GM12872 (cell line): ENCODE measurements at regions not wholly inside any gene's neighbourhood (a gene's known extent, or its start where the extent isn't known, plus 50 kb on each side); places are given as distances from the start of the nearest gene placed in this dataset.
A peak's percentile ranks its signal among the peaks of the same experiment; 100 is the strongest.

Source experiments
- CTCF ChIP-seq: IDR thresholded peaks from 3 replicates; pipeline ENCODE4 v1.5.1; 2011; ENCODE audit warnings: low read depth, mild to moderate bottlenecking, low read length, moderate library complexity; ENCODE audit not compliant: insufficient read depth

- no peak for TF ChIP-seq CTCF
These were observed 106.7 kb upstream of the CPEB4 start for GRCh38 chr5:173781432-173781815.

GRCh38 chr5:173781816-173782670 is 106.1 kb upstream of the CPEB4 start:
- no peak for TF ChIP-seq CTCF

GRCh38 chr5:173782671-173783101 is 105.5 kb upstream of the CPEB4 start:
- TF ChIP-seq CTCF, result no peak

- no peak for TF ChIP-seq CTCF
These were observed 104.8 kb upstream of the CPEB4 start for GRCh38 chr5:173783371-173783770.

GRCh38 chr5:173785400-173785799 is 102.7 kb upstream of the CPEB4 start:
- no peak for TF ChIP-seq CTCF

- no peak for TF ChIP-seq CTCF
These were observed 102.3 kb upstream of the CPEB4 start for GRCh38 chr5:173785866-173786265.

- peak; percentile 88 for TF ChIP-seq CTCF
These were observed 101.6 kb upstream of the CPEB4 start for GRCh38 chr5:173786286-173787187.
